ENCODE measurements at regions not wholly inside any gene's neighbourhood (a gene's known extent, or its start where the extent isn't known, plus 50 kb on each side); places are given as distances from the start of the nearest gene placed in this dataset.
"Not testable (repeated sequence)": the region's sequence is repeated elsewhere in the genome, so short reads cannot be mapped to it uniquely, and the experiment has no call there.

- DNase-seq, result no peak
These were observed 1681.2 kb downstream of the SLITRK5 start for GRCh38 chr13:89352384-89352783.

- DNase-seq, result no peak
These were observed 1690.7 kb downstream of the SLITRK5 start for GRCh38 chr13:89361909-89362308.

GRCh38 chr13:89363144-89363543, 1692.0 kb downstream of the SLITRK5 start:
- no peak for DNase-seq

- no peak for DNase-seq
These were observed 1701.0 kb downstream of the SLITRK5 start for GRCh38 chr13:89372193-89372592.

GRCh38 chr13:89375839-89376238, 1704.7 kb downstream of the SLITRK5 start:
- DNase-seq, result peak; percentile 73 to 92 (median 82)

- DNase-seq, result no peak
These were observed 1708.9 kb downstream of the SLITRK5 start for GRCh38 chr13:89380101-89380500.

GRCh38 chr13:89382981-89383380, 1711.8 kb downstream of the SLITRK5 start:
- no peak for DNase-seq

- no peak for DNase-seq
These were observed 1712.7 kb downstream of the SLITRK5 start for GRCh38 chr13:89383891-89384290.

GRCh38 chr13:89393758-89394304, 1722.7 kb downstream of the SLITRK5 start:
- no peak for DNase-seq

- peak; percentile 5 to 27 (median 8) for DNase-seq
These were observed 1730.1 kb downstream of the SLITRK5 start for GRCh38 chr13:89401264-89401675.

GRCh38 chr13:89402211-89402610, 1731.0 kb downstream of the SLITRK5 start:
- no peak for DNase-seq

- DNase-seq, result not testable (repeated sequence)
These were observed 1734.9 kb downstream of the SLITRK5 start for GRCh38 chr13:89406096-89406495.

GRCh38 chr13:89407357-89407756, 1736.2 kb downstream of the SLITRK5 start:
- no peak for DNase-seq

GRCh38 chr13:89432997-89433396, 1761.8 kb downstream of the SLITRK5 start:
- no peak for DNase-seq

GRCh38 chr13:89434624-89435023, 1763.5 kb downstream of the SLITRK5 start:
- DNase-seq, result not testable (repeated sequence)

GRCh38 chr13:89454681-89455080, 1783.5 kb downstream of the SLITRK5 start:
- DNase-seq, result no peak

- DNase-seq, result no peak
These were observed 1784.1 kb downstream of the SLITRK5 start for GRCh38 chr13:89455225-89455624.

- DNase-seq, result no peak
These were observed 1784.6 kb downstream of the SLITRK5 start for GRCh38 chr13:89455741-89456140.

- peak in 1 of 3 donors; percentile 39 for DNase-seq
These were observed 1786.8 kb downstream of the SLITRK5 start for GRCh38 chr13:89457977-89458376.

- no peak for DNase-seq
These were observed 1787.3 kb downstream of the SLITRK5 start for GRCh38 chr13:89458456-89458855.

GRCh38 chr13:89460895-89461294, 1789.7 kb downstream of the SLITRK5 start:
- DNase-seq, result not testable (repeated sequence)

- DNase-seq, result no peak
These were observed 1794.2 kb downstream of the SLITRK5 start for GRCh38 chr13:89465366-89465765.

- DNase-seq, result no peak
These were observed 1796.9 kb downstream of the SLITRK5 start for GRCh38 chr13:89468081-89468480.

- no peak for DNase-seq
These were observed 1799.7 kb downstream of the SLITRK5 start for GRCh38 chr13:89470901-89471300.
